TTC549 (cell line): ENCODE measurements at regions not wholly inside any gene's neighbourhood (a gene's known extent, or its start where the extent isn't known, plus 50 kb on each side); places are given as distances from the start of the nearest gene placed in this dataset.
"Not testable (repeated sequence)": the region's sequence is repeated elsewhere in the genome, so short reads cannot be mapped to it uniquely, and the experiment has no call there.

Experiments
- FAIRE-seq: peaks from 2 replicates; lab custom pipeline; 2012; peaks lifted over from hg19 to GRCh38; lab: Jason Lieb, UNC

DNA sequence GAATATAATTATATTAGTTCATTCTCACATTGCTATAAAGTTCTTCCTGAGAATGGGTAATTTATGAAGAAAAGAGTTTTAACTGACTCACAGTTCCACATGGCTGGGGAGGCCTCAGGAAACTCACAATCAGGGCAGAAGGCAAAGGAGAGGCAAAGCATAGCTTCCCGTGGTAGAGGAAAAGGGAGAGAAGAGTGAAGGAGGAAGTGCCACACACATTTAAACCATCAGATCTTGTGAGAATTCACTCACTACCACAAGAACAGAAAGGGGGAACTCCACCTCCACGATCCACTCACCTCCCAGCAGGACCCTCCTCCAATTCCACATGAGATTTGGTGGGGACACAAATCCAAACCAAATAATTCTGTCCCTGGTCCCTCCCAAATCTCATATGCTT is 773.4 kb upstream of the INTU start:
- no peak for FAIRE-seq

DNA sequence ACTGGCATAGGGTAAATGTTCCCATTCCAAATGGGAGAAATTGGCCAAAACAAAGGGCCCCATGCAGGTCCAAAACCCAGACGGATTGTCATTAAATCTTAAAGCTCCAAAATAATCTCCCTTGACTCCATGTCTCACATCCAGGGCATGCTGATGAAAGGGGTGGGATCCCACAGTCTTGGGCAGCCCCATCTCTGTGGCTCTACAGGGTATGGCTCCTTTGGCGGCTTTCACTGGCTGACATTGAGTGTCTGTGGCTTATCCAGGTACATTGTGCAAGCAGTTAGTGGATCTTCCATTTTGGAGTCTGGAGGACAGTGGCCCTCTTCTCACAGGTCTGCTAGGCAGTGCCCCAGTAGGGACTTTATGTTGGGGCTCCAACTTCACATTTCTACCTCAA is 772.9 kb upstream of the INTU start:
- FAIRE-seq = no peak

DNA sequence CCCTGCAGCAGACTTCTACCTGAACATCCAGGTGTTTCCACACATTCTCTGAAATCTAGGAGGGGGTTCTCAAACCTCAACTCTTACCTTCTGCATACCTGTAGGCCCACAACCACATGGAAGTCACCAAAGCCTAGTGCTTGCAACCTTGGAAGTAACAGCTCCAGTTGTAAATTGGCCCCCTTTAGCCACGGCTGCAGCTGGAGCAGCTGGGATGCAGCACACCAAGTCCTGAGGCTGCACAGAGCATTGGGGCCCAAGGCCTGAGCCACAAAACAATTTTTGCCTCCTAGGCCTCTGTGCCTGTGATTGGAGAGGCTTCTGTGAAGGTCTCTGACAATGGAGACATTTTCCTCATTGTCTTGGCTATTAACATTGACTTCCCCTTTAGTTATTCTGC is 772.4 kb upstream of the INTU start:
- no peak for FAIRE-seq

GRCh38 chr4:126869967-126870366 is 762.8 kb upstream of the INTU start:
- FAIRE-seq = no peak

- FAIRE-seq = no peak
Observed at GRCh38 chr4:126871810-126872209, 760.9 kb upstream of the INTU start.

DNA sequence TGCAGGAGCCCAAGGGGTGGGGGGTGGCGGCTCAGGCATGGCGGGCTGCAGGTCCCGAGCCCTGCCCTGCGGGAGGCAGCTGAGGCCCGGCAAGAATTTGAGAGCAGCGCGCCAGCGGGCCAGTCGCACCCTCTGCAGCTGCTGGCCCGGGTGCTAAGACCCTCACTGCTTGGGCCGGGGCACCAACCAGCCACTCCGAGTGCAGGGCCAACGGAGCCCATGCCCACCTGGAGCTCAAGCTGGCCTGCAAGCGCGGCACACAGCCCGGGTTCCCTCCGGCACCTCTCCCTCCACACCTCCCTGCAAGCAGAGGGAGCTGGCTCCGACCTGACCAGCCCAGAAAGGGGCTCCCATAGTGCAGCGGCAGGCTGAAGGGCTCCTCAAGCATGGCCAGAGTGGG is 758.2 kb upstream of the INTU start:
- no peak for FAIRE-seq

GRCh38 chr4:126888968-126889367 is 743.8 kb upstream of the INTU start:
- no peak for FAIRE-seq

DNA sequence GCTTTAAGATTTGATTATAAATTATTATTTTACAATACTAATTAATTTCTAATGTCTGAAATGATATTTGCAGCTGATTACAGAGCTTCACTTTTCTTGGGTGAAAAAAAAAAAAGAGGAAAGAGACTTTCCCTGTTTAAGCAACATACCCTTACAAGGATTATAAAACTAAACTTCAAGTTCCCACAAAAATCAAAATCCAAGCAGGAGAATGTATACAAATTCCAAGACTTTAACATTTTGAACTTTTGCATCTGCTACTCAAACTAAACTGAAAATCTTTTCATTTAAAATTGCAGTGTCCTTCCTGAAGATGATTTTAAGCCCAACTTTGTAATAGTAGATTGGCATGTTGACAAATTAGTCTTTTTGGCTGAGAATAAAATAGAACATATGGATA is 742.4 kb upstream of the INTU start:
- FAIRE-seq = no peak

- FAIRE-seq = no peak
Observed at GRCh38 chr4:126890994-126891393, 741.8 kb upstream of the INTU start.

GRCh38 chr4:126894963-126895362 is 737.8 kb upstream of the INTU start:
- no peak for FAIRE-seq

GRCh38 chr4:126895988-126896570 is 736.7 kb upstream of the INTU start:
- FAIRE-seq = no peak

DNA sequence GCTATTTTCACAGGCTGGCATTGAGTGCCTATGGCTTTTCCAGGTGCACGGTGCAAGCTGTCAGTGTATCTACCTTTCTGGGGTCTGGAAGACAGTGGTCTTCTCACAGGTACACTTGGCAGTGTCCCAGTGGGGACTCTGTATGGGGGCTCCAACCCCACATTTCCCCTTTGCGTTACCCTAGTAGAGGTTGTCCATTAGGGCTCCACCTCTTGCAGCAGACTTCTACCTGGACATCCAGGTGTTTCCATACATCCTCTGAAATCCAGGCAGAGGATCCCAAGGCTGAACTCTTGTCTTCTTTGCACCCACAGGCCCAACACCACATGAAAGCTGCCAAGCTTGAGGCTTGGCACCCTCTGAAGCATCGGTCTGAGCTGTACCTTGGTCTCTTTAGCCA is 735.7 kb upstream of the INTU start:
- FAIRE-seq = no peak

DNA sequence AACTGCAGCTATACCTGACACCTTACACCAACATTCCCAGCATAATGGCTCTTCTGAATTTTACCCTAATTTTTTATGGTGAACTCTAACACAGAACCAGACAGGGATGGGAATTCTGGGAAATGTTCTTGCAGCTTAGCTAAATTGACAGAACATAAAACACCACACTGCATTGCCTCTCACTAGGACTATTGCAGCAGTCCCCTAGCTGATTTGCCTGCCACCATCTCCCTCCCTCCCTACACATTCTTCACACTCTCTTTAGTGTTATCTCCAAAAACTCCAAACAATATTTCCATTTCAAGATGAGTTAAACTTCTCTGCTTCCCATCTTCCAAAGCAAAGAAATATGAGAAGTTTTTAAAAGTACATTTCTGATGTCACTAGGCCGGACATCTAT is 733.9 kb upstream of the INTU start:
- no peak for FAIRE-seq

DNA sequence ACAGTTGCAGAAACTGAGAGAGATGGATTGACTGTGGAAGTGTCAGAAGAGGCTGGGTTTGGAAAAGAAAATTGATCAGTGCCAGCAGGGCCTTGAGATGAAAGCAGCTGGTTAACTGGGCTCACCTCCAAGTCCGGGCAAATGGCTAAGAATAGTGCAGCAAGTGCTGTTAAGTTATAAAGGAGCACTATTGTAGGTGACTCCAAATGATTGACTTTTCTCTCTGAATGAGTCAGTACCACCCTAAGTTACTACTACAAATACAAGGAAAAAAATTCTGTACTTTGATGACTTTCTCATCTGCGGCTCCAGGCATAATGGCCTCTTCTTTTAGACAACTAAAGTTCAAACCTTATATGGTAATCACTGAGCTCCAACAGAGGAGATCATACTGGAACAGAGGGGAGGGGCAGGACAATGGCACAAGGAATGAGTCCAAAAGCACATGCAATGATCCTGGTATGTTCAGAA is 733.4 kb upstream of the INTU start:
- FAIRE-seq = no peak

- no peak for FAIRE-seq
Observed at GRCh38 chr4:126906466-126906865, 726.3 kb upstream of the INTU start.

GRCh38 chr4:126907389-126907788 is 725.4 kb upstream of the INTU start:
- no peak for FAIRE-seq

DNA sequence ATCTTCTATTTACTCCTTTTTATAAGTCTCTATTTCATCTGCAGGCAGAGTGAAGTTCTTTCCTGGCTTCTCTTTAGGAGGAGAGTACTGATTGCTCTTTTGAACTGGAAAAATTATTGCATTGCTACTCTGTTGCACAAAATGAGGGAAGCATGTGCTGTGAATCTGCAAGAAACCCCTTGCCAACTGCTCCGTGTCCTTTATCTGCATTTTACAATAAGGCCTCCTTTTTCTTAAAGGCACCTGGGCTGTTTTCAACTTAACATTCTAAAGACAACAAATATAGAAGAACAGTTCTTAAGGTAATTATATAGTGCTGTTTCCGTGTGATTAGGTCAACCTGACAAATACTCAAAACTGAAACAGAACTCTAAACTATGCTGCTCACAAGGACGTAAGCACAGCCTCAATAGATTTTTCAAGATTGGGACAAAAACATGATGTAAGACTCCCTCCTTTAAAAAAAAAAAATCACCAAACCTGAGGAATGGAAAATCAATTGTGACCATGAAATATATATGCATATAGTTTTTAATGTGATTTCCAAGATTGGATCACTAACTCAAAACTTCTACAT is 716.6 kb upstream of the INTU start:
- no peak for FAIRE-seq

- no peak for FAIRE-seq
Observed at GRCh38 chr4:126916626-126917140, 716.1 kb upstream of the INTU start.

DNA sequence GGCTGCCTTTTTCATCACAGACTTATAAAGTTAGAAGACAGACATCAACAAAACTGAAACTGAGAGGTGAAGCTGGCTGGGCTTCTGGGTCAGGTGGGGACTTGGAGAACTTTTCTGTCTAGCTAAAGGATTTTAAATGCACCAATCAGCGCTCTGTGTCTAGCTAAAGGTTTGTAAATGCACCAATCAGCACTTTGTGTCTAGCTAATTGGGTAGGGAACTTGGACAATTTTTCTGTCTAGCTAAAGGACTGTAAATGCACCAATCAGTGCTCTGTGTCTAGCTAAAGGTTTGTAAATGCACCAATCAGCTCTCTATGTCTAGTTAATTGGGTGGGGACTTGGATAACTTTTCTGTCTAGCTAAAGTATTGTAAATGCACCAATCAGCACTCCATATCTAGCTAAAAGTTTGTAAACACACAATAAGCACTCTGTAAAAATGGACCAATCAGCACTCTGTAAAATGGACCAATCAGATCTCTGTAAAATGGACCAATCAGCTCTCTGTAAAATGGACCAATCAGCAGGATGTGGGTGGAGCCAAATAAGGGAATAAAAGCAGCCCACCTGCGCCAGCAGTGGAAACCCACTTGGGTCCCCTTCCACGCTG is 710.3 kb upstream of the INTU start:
- not testable (repeated sequence) for FAIRE-seq

DNA sequence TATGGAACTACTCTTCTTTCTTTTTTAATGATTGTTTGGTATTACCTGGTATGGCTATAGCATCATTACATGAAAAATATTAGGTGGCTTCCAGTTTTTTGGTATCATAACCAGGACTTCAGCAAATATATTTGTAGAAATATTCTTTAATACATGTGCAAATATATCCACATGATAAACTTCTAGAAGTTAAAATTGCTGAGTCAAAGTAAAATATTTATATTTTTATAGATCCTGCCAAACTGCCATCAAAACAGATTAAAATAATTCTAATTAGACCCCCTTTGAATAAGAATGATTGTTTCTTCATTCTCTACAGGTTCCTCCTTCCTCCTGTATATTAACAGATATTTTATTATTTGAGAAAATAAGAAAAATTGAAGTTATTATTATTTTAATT is 708.5 kb upstream of the INTU start:
- FAIRE-seq = no peak

DNA sequence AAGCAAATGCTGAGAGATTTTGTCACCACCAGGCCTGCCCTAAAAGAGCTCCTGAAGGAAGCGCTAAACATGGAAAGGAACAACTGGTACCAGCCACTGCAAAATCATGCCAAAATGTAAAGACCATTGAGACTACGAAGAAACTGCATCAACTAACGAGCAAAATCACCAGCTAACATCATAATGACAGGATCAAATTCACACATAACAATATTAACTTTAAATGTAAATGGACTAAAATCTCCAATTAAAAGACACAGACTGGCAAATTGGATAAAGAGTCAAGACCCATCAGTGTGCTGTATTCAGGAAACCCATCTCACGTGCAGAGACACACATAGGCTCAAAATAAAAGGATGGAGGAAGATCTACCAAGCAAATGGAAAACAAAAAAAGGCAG is 702.7 kb upstream of the INTU start:
- FAIRE-seq = not testable (repeated sequence)

DNA sequence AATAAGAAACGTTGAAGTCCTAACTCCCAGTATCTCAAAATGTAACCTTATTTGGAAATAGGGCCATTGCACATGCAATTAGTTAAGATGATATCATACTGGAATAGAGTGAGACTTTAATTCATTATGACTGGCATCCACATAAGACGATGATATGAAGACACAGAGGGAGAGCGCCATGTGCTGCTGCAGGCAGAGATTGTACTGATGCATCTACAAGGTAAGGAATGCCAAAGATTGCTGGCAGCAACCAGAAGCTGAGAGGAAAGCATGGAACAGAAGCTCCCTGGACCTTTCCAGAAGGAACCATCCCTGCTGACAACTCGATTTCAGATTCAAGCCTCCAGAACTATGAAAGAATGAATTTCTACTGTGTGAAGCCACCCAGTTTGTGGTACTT is 697.0 kb upstream of the INTU start:
- FAIRE-seq = no peak

DNA sequence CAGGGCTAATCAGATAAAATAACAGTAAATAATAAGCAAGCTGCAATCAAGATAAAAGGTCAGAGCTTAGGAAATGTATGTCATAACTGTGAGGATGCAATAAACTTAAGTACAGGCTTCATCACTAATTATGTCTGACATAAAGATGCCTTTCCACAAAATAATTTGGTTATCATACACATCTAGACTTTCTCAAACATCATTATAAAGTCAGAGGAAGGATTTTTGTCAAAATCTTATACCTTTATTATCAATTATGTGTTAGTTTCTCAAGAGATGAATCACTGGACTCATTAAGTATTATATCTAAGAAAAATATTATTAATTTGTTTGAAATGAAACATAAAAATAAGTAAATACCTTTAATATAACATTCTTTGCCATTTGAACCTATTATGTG is 695.4 kb upstream of the INTU start:
- FAIRE-seq = no peak

DNA sequence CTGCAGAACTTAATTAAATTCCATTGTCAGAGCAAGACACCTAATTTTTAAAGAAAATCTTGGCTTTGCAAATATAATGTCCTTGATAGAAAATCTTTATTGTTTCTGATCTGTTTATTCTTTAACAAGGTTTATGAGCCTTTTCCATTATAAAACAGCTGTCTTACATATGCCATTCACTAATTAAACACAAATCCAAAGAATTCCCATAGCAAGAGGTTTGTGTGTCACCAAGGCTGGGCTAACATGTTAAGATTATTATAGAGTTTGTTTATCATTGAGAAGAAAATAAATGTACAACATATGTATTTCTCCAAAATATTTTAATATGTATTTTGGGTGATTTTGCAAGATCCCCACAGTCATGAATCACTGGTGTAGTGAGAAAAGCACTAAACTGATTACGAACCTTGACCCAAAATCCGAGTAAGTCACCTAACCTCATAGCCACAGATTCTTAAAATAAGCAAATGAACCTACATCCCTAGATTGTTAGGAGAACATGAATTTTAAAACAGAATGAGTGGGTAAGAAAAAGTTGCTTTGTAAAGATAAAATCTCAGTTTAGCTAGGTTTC is 694.8 kb upstream of the INTU start:
- no peak for FAIRE-seq
